Skeletal muscle satellite cell (primary cell): ENCODE measurements at regions not wholly inside any gene's neighbourhood (a gene's known extent, or its start where the extent isn't known, plus 50 kb on each side); places are given as distances from the start of the nearest gene placed in this dataset.
"Not testable (repeated sequence)": the region's sequence is repeated elsewhere in the genome, so short reads cannot be mapped to it uniquely, and the experiment has no call there.

ENCODE experiments used
- H3K27me3 ChIP-seq: 2 replicates; pipeline ENCODE4 v1.7.0; 2013; ENCODE audit warnings: low read length; ENCODE audit not compliant: control insufficient read depth, insufficient read depth
- H3K36me3 ChIP-seq: 2 replicates; pipeline ENCODE4 v1.7.0; 2013; ENCODE audit warnings: mild to moderate bottlenecking, control low read depth, low read length; ENCODE audit not compliant: insufficient read depth
- H3K4me1 ChIP-seq: 2 replicates; pipeline ENCODE4 v1.7.0; 2013; ENCODE audit warnings: low read length; ENCODE audit not compliant: control insufficient read depth, insufficient read depth
- H3K4me2 ChIP-seq: 2 replicates; pipeline ENCODE4 v1.7.0; 2013; ENCODE audit warnings: mild to moderate bottlenecking, low read length
- H3K4me3 ChIP-seq: 2 replicates; pipeline ENCODE4 v1.7.0; 2013; ENCODE audit warnings: low read length
- H3K9ac ChIP-seq: 2 replicates; pipeline ENCODE4 v1.7.0; 2013; ENCODE audit warnings: mild to moderate bottlenecking, low read depth, low read length, moderate library complexity
- H3K9me3 ChIP-seq: replicated peaks from 2 replicates; pipeline ENCODE4 v1.7.0; 2013; ENCODE audit warnings: mild to moderate bottlenecking, control low read depth, low read length

DNA sequence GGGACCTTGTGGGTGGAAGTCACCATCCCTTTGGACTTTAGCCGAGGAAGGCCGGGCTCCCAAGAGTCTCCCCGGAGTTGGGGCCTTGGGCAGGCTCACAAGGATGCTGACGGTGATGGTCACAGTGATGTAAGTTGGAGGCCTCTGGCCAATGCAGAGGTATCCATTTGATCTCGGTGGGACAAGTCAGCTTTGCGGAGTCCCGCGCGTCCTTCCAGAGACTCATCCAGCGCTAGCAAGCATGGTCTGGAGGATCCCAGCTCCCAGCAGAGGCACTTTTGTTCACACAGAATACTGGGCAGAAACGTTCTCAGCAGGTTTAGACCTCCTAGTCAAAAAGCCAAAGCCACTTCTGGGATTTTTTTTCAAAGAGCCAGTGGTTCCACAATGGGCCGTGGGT is 103.8 kb upstream of the ANKRD30BL start:
- H3K4me1 ChIP-seq, H3K36me3 ChIP-seq, H3K9me3 ChIP-seq, H3K4me3 ChIP-seq, H3K4me2 ChIP-seq, H3K27me3 ChIP-seq, H3K9ac ChIP-seq: not testable (repeated sequence)

DNA sequence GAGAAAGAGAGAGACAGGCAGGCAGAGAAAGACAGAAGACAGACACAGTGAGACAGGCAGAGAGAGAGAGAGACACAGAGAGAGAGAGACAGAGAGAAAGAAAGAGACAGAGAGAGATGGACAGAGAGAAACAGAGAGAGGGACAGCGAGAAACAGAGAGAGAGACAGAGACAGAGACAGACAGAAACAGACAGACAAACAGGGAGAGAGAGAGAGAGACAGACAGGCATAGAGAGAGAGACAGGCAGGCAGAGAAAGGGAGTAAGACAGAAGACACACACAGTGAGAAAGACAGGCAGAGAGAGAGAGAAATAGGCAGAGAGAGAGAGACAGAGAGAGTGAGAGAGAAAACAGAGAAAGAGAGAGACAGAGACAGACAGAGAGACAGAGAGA is 105.3 kb upstream of the ANKRD30BL start:
- Histone ChIP-seq H3K4me3 (peak overlapping the region; percentile 60), H3K36me3 (no peaks in the 10 kb centered on the region), H3K4me2 (peak overlapping the region; percentile 64), H3K27me3 (peaks cover 7% of the 10 kb centered on the region), H3K9ac (no peak overlapping the region), H3K4me1 (peaks cover 8% of the 10 kb centered on the region), H3K9me3 (no peaks in the 10 kb centered on the region)

GRCh38 chr2:132267498-132268283 is 105.9 kb upstream of the ANKRD30BL start:
- H3K27me3 ChIP-seq, H3K36me3 ChIP-seq, H3K4me1 ChIP-seq, H3K9me3 ChIP-seq: not testable (repeated sequence)
- H3K9ac ChIP-seq, result peak overlapping the region; percentile 10
- peak overlapping the region; percentile 64 for H3K4me2 ChIP-seq
- H3K4me3 ChIP-seq, result peak overlapping the region; percentile 60

DNA sequence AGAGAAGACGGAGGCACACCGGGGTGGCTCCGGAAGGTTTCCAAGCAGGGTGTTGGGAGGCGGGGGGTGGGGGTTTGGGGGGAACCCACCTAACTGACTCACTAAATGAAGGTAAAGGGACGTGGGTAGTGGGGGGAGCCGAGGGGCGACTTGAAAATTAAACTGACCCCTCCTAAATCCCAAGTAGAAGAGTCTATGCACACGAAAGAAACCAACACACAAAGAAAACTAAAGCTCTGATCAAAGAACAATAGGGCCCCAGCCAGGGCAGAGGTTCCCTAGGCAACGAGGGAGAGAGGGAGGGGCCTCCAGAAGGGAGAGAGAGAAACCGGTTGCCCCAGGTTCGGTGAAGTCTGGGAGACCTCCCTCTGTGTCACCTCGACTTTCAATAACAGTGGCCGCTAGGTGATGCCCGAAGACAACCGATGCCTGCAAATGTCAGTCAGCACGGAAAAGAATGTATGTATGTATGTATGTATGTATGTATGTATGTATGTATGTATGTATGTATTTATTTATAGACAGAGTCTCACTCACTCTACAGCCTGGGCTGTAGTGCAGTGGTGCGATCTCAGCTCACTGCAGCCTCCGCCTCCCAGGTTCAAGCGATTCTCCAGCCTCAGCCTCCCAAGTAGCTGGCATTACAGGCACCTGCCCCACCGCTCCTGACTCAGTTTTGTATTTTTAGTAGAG is 106.7 kb upstream of the ANKRD30BL start:
- not testable (repeated sequence) for H3K36me3 ChIP-seq

GRCh38 chr2:132268977-132269523 is 107.3 kb upstream of the ANKRD30BL start:
- Histone ChIP-seq H3K4me3 (no peak overlapping the region), H3K9me3 (no peaks in the 10 kb centered on the region), H3K4me2 (no peak overlapping the region), H3K9ac (no peak overlapping the region), H3K4me1 (peaks cover 8% of the 10 kb centered on the region), H3K27me3 (peaks cover 7% of the 10 kb centered on the region), H3K36me3 (no peaks in the 10 kb centered on the region)

More for the DNA sequence above, 106.7 kb upstream of the ANKRD30BL start:
- not testable (repeated sequence) for H3K9me3 ChIP-seq, H3K4me1 ChIP-seq, H3K27me3 ChIP-seq
- Histone ChIP-seq H3K9ac (peak overlapping the region; percentile 56), H3K4me2 (peak overlapping the region; percentile 82), H3K4me3 (peak overlapping the region; percentile 68)

- Histone ChIP-seq H3K4me1 (peaks cover 8% of the 10 kb centered on the region), H3K4me3 (no peak overlapping the region), H3K9ac (no peak overlapping the region), H3K9me3 (no peaks in the 10 kb centered on the region), H3K27me3 (peaks cover 7% of the 10 kb centered on the region), H3K36me3 (no peaks in the 10 kb centered on the region), H3K4me2 (no peak overlapping the region)
Observed at GRCh38 chr2:132270255-132270654, 108.5 kb upstream of the ANKRD30BL start.

GRCh38 chr2:132270981-132271546 is 109.3 kb upstream of the ANKRD30BL start:
- H3K27me3 ChIP-seq, result peaks cover 7% of the 10 kb centered on the region
- no peak overlapping the region for H3K4me3 ChIP-seq
- no peaks in the 10 kb centered on the region for H3K36me3 ChIP-seq
- no peaks in the 10 kb centered on the region for H3K9me3 ChIP-seq
- no peak overlapping the region for H3K4me2 ChIP-seq
- peaks cover 8% of the 10 kb centered on the region for H3K4me1 ChIP-seq
- H3K9ac ChIP-seq, result no peak overlapping the region

- H3K4me1 ChIP-seq, H3K27me3 ChIP-seq, H3K9me3 ChIP-seq, H3K9ac ChIP-seq, H3K4me2 ChIP-seq, H3K4me3 ChIP-seq, H3K36me3 ChIP-seq: not testable (repeated sequence)
Observed at GRCh38 chr2:132271794-132272193, 110.0 kb upstream of the ANKRD30BL start.

DNA sequence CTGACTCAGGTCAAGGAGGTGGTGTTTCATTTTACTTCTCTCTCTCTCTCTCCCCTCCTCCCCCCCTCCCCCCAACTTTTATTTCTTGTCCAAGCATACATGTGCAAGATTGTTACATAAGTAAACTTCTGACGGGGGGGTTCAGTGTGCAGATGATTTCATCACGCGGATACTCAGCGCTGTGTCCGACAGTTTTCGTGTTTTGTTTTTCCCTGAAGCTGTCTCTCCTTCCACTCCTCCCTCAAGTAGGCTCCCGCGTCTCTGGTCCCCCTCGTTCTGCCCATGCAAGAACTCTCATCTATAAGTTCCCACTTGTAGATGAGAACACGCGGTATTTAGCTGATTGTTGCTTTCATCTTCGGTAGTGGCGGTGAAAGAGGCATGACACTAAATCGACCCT is 111.0 kb upstream of the ANKRD30BL start:
- H3K9me3 ChIP-seq, result no peaks in the 10 kb centered on the region
- H3K4me2 ChIP-seq, result no peak overlapping the region
- no peak overlapping the region for H3K9ac ChIP-seq
- H3K36me3 ChIP-seq, result no peaks in the 10 kb centered on the region
- peaks cover 2% of the 10 kb centered on the region for H3K4me1 ChIP-seq
- H3K4me3 ChIP-seq, result no peak overlapping the region
- peaks cover 7% of the 10 kb centered on the region for H3K27me3 ChIP-seq

DNA sequence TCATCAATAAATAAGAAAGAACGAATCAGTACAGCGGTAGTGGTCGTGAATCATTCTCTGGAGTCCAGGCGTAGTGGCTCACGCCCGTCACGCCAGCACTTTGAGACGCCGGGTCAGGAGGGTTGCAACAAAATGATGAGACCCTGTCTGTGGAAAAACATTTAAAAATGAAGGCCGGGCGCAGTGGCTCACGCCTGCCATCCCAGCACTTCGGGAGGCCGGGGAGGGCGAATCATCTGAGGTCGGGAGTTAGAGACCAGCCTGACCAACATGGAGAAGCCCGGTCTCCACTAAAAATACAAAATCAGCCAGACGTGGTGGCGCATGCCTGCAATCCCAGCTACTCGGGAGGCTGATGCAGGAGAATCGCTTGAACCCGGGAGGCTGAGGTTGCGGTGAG is 111.8 kb upstream of the ANKRD30BL start:
- not testable (repeated sequence) for H3K9ac ChIP-seq

DNA sequence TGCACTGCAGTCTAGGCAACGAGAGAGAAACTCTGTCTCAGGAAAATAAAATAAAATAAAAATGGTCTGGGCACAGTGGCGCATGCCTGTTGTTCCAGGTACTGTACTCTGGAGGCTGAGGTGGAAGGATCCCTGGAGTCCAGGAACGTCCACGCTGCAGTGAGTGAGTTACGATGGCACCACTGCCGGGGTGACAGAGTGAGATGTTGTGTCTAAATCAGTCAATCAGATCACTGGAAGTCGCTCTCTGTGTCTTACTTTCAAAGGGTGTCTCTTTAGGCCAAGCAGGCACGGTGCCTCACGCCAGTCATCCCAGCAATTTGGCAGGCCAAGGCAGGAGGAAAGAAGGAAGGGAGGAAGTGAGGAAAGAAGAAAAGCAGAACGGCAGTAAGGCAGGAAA is 112.2 kb upstream of the ANKRD30BL start:
- Histone ChIP-seq H3K4me3 (no peak overlapping the region), H3K4me1 (no peaks in the 10 kb centered on the region), H3K4me2 (no peak overlapping the region), H3K9ac (no peak overlapping the region), H3K36me3 (no peaks in the 10 kb centered on the region), H3K9me3 (no peaks in the 10 kb centered on the region), H3K27me3 (peaks cover 6% of the 10 kb centered on the region)

More for the DNA sequence above, 111.8 kb upstream of the ANKRD30BL start:
- not testable (repeated sequence) for H3K4me3 ChIP-seq, H3K4me1 ChIP-seq, H3K4me2 ChIP-seq, H3K9me3 ChIP-seq, H3K36me3 ChIP-seq, H3K27me3 ChIP-seq
